ENCODE measurements at regions not wholly inside any gene's neighbourhood (a gene's known extent, or its start where the extent isn't known, plus 50 kb on each side); places are given as distances from the start of the nearest gene placed in this dataset.

- peak; percentile 13 for DNase-seq (ENCODE audit: low read depth)
These were observed 547.2 kb downstream of the ZNF804A start for GRCh38 chr2:185145316-185146121.

GRCh38 chr2:185147361-185147760 is 549.0 kb downstream of the ZNF804A start:
- DNase-seq (ENCODE audit: low read depth) = no peak

- DNase-seq (ENCODE audit: low read depth) = no peak
These were observed 553.9 kb downstream of the ZNF804A start for GRCh38 chr2:185152186-185152585.

GRCh38 chr2:185161701-185162100 is 563.4 kb downstream of the ZNF804A start:
- DNase-seq (ENCODE audit: low read depth) = peak; percentile 2

- DNase-seq (ENCODE audit: low read depth) = peak; percentile 36
These were observed 564.3 kb upstream of the FSIP2 start for GRCh38 chr2:185174353-185174752.

- no peak for DNase-seq (ENCODE audit: low read depth)
These were observed 558.9 kb upstream of the FSIP2 start for GRCh38 chr2:185179743-185180142.

GRCh38 chr2:185181901-185182300 is 556.7 kb upstream of the FSIP2 start:
- DNase-seq (ENCODE audit: low read depth) = no peak

GRCh38 chr2:185185044-185185443 is 553.6 kb upstream of the FSIP2 start:
- no peak for DNase-seq (ENCODE audit: low read depth)

- peak; percentile 40 for DNase-seq (ENCODE audit: low read depth)
These were observed 551.2 kb upstream of the FSIP2 start for GRCh38 chr2:185187421-185187820.

GRCh38 chr2:185188656-185189055 is 549.9 kb upstream of the FSIP2 start:
- peak; percentile 73 for DNase-seq (ENCODE audit: low read depth)

- DNase-seq (ENCODE audit: low read depth) = no peak
These were observed 537.5 kb upstream of the FSIP2 start for GRCh38 chr2:185201063-185201462.

- no peak for DNase-seq (ENCODE audit: low read depth)
These were observed 536.2 kb upstream of the FSIP2 start for GRCh38 chr2:185202381-185202780.

- no peak for DNase-seq (ENCODE audit: low read depth)
These were observed 535.6 kb upstream of the FSIP2 start for GRCh38 chr2:185202945-185203528.

- DNase-seq (ENCODE audit: low read depth) = peak; percentile 63
These were observed 530.3 kb upstream of the FSIP2 start for GRCh38 chr2:185208261-185208660.

- DNase-seq (ENCODE audit: low read depth) = no peak
These were observed 523.1 kb upstream of the FSIP2 start for GRCh38 chr2:185215497-185215896.

GRCh38 chr2:185219981-185220380 is 518.6 kb upstream of the FSIP2 start:
- DNase-seq (ENCODE audit: low read depth) = peak; percentile 46

GRCh38 chr2:185222311-185222710 is 516.3 kb upstream of the FSIP2 start:
- no peak for DNase-seq (ENCODE audit: low read depth)

GRCh38 chr2:185227391-185227790 is 511.2 kb upstream of the FSIP2 start:
- DNase-seq (ENCODE audit: low read depth) = no peak

GRCh38 chr2:185239491-185239890 is 499.1 kb upstream of the FSIP2 start:
- no peak for DNase-seq (ENCODE audit: low read depth)

GRCh38 chr2:185240796-185241195 is 497.8 kb upstream of the FSIP2 start:
- DNase-seq (ENCODE audit: low read depth) = no peak

- no peak for DNase-seq (ENCODE audit: low read depth)
These were observed 497.0 kb upstream of the FSIP2 start for GRCh38 chr2:185241556-185241955.

GRCh38 chr2:185242462-185242861 is 496.1 kb upstream of the FSIP2 start:
- no peak for DNase-seq (ENCODE audit: low read depth)

GRCh38 chr2:185245216-185245615 is 493.4 kb upstream of the FSIP2 start:
- DNase-seq (ENCODE audit: low read depth) = no peak

- peak; percentile 30 for DNase-seq (ENCODE audit: low read depth)
These were observed 492.8 kb upstream of the FSIP2 start for GRCh38 chr2:185245806-185246205.

All from renal cortical epithelial cell (primary cell).